HepG2 (cell line): ENCODE measurements at regions not wholly inside any gene's neighbourhood (a gene's known extent, or its start where the extent isn't known, plus 50 kb on each side); places are given as distances from the start of the nearest gene placed in this dataset.

Experiments
- ATAC-seq: fragments of 200-7000 bp; cut with Tn5 transposase; 3 replicates; pipeline ENCODE4 v1.9.1; 2020; ENCODE audit warnings: mild to moderate bottlenecking, moderate library complexity
- BruUV-seq: library from RNA; stranded (reverse); fragments of 400-500 nt; replicated peaks from 2 replicates; lab custom pipeline; 2021; lab: Mats Ljungman, UMichigan
- CTCF ChIA-PET: fragments of 300-600 bp; formaldehyde crosslinking; extraction: SDS; loops from one replicate; lab custom pipeline; 2021; ENCODE audit warnings: low total read pairs, inconsistent platforms, low intra/inter-chr PET ratio; lab: Yijun Ruan, JAX
- POLR2A ChIA-PET: fragments of 350-600 bp; sonication (Branson Sonifier 250); formaldehyde crosslinking; loops from one replicate; lab custom pipeline; 2020; ENCODE audit warnings: antibody characterized with exemption, inconsistent platforms; lab: Yijun Ruan, JAX
- DNase-seq: peaks from one replicate; pipeline ENCODE4 v3.0.0-alpha.2; 2015; ENCODE audit warnings: low spot score
- FAIRE-seq: peaks from 3 replicates; lab custom pipeline; 2011; peaks lifted over from hg19 to GRCh38; lab: Jason Lieb, UNC
- H2AFZ ChIP-seq: one replicate; pipeline ENCODE4 v1.6.1; 2011; ENCODE audit warnings: low read length, inconsistent platforms
- H3K27ac ChIP-seq: fragments of 300-600 bp; 3 replicates; pipeline ENCODE4 v1.8.0; 2011; ENCODE audit warnings: mixed run types, mild to moderate bottlenecking, mixed read lengths, low read length, inconsistent platforms; ENCODE audit not compliant: insufficient read depth; ENCODE audit errors: extremely low read length
- H3K27me3 ChIP-seq, 2 experiments: fragments of 200-600 bp in 1 of 2; 2 replicates in 1 of 2; 3 replicates in 1 of 2; pipeline versions ENCODE4 v1.6.0 to v1.8.0; 2011; ENCODE audit warnings: low read length in 2 of 2, mild to moderate bottlenecking in 2 of 2, moderate library complexity in 2 of 2, inconsistent platforms in 1 of 2; ENCODE audit not compliant: insufficient read depth in 2 of 2, control insufficient read depth in 1 of 2
- H3K36me3 ChIP-seq, 2 experiments: fragments of 200-600 bp in 1 of 2; replicated peaks in 1 of 2; 2 replicates in 1 of 2; 3 replicates in 1 of 2; pipeline versions ENCODE4 v1.5.1 to v1.8.0; 2011; ENCODE audit warnings: low read length in 2 of 2, inconsistent platforms in 1 of 2; ENCODE audit not compliant: insufficient read depth in 2 of 2, control insufficient read depth in 1 of 2
- H3K4me1 ChIP-seq: 2 replicates; pipeline ENCODE4 v1.5.1; 2012; ENCODE audit warnings: low read length, inconsistent platforms; ENCODE audit not compliant: insufficient read depth
- H3K4me2 ChIP-seq: 2 replicates; pipeline ENCODE4 v1.6.0; 2011; ENCODE audit warnings: low read depth, low read length, inconsistent platforms
- H3K4me3 ChIP-seq, 3 experiments: fragments of 200-600 bp in 1 of 3; sonication (generic), shearing (Covaris generic) in 1 of 3; replicated peaks in 1 of 3; 2 replicates each; pipeline ENCODE4 v1.5.1; 2011 to 2016; ENCODE audit warnings: low read length in 3 of 3, inconsistent platforms in 2 of 3, low read depth in 2 of 3, mild to moderate bottlenecking in 2 of 3, control low read depth in 1 of 3, mixed read lengths in 1 of 3; ENCODE audit not compliant: insufficient read depth in 1 of 3
- H3K79me2 ChIP-seq: one replicate; pipeline ENCODE4 v1.6.1; 2011; ENCODE audit warnings: low read length, inconsistent platforms; ENCODE audit not compliant: insufficient read depth
- H3K9ac ChIP-seq: 2 replicates; pipeline ENCODE4 v1.6.0; 2011; ENCODE audit warnings: mild to moderate bottlenecking, low read depth, low read length, inconsistent platforms; ENCODE audit not compliant: insufficient read depth
- H3K9me3 ChIP-seq: 2 replicates; pipeline ENCODE4 v1.5.1; 2012; ENCODE audit warnings: mild to moderate bottlenecking, low read length
- H4K20me1 ChIP-seq: 2 replicates; pipeline ENCODE4 v1.6.0; 2011; ENCODE audit warnings: inconsistent platforms, mild to moderate bottlenecking, low read length, moderate library complexity; ENCODE audit not compliant: insufficient read depth
- HMG20A ChIP-seq: IDR thresholded peaks from 2 replicates; pipeline ENCODE4 v1.6.1; 2016; ENCODE audit warnings: borderline replicate concordance
- REXO4 ChIP-seq: sonication (generic); formaldehyde crosslinking; IDR thresholded peaks from 2 replicates; pipeline ENCODE4 v1.8.0; 2022; ENCODE audit warnings: missing genetic modification reagents, mild to moderate bottlenecking, borderline replicate concordance
- XRCC5 ChIP-seq: fragments of 200-400 bp; formaldehyde crosslinking; optimal IDR thresholded peaks from 2 replicates; pipeline ENCODE3; 2017; ENCODE audit warnings: mild to moderate bottlenecking, low read length
- ZNF296 ChIP-seq: sonication (generic); formaldehyde crosslinking; conservative IDR thresholded peaks from 2 replicates; pipeline ENCODE4 v1.5.0; 2020; ENCODE audit warnings: mild to moderate bottlenecking, missing genetic modification reagents
- ZSCAN30 ChIP-seq: sonication (generic); formaldehyde crosslinking; IDR thresholded peaks from 2 replicates; pipeline ENCODE4 v1.5.0; 2020; ENCODE audit warnings: mild to moderate bottlenecking, missing genetic modification reagents
- in situ Hi-C: cut with HindIII; loops from 2 replicates; pipeline ENCODE4 v1.10.0; 2017; ENCODE audit warnings: low pct_unique_long_range_greater_than_20kb; ENCODE audit not compliant: extremely low pct_ligation_motif_present
- intact Hi-C: fragments of 100-400 bp; cut with micrococcal nuclease; formaldehyde crosslinking; loops from one replicate; pipeline ENCODE4 v1.10.0; 2022; ENCODE audit not compliant: unreplicated experiment
- TF ChIP-seq, protein P1 (sequence below): sonication (generic); formaldehyde crosslinking; IDR thresholded peaks from 2 replicates; pipeline ENCODE4 v1.4.0; 2020; ENCODE audit warnings: missing genetic modification reagents
- TF ChIP-seq, protein P2 (sequence below): IDR thresholded peaks from 2 replicates; pipeline ENCODE4 v1.6.1; 2012; ENCODE audit warnings: inconsistent platforms
- TF ChIP-seq, protein P3 (sequence below): sonication (generic); IDR thresholded peaks from 2 replicates; pipeline ENCODE4 v1.6.1; 2016; ENCODE audit warnings: low read depth, borderline replicate concordance
- TF ChIP-seq, protein P4 (sequence below): sonication (generic); formaldehyde crosslinking; IDR thresholded peaks from 2 replicates; pipeline ENCODE4 v1.5.0; 2020; ENCODE audit warnings: mild to moderate bottlenecking, missing genetic modification reagents
- TF ChIP-seq, protein P5 (sequence below): sonication (generic); formaldehyde crosslinking; IDR thresholded peaks from 2 replicates; pipeline ENCODE4 v1.9.0; 2021; ENCODE audit warnings: mild to moderate bottlenecking, missing genetic modification reagents
- TF ChIP-seq, protein P6 (sequence below): sonication (generic); formaldehyde crosslinking; IDR thresholded peaks from 2 replicates; pipeline ENCODE4 v1.4.0; 2020; ENCODE audit warnings: missing genetic modification reagents

DNA sequence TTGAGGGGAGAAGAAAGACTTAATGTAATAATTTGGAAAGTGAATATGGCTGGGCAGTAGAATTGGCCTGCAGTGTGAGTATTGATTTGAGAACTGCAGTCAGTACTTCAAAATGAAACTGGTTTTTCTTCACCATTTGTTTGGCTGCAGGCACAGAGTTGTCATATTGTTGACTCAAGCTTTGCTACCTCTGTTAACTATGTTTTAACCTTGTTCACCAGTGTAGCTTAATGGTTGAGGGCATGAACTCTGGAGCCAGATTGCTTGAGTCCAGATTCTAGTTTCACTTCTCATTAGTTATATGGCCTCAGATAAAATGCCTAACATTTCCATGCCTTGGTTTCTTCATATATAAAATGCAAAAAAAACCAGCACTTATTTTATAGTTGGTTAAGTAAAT is 64.1 kb downstream of the CFAP44 start:
- H3K4me2 ChIP-seq, result no peak overlapping the region
- H3K27me3 ChIP-seq, result no peaks in the 10 kb centered on the region
- CTCF ChIA-PET, result no interaction called here
- BruUV-seq, result no TSS peak
- in situ Hi-C loops, result no loop called here
- H3K79me2 ChIP-seq, result no peaks in the 10 kb centered on the region
- H3K9me3 ChIP-seq, result no peaks in the 10 kb centered on the region
- no peak overlapping the region for H3K4me3 ChIP-seq
- DNase-seq, result peak; percentile 11
- intact Hi-C loops, result no loop called here
- FAIRE-seq, result no peak
- POLR2A ChIA-PET, result no interaction called here
- H2AFZ ChIP-seq, result no peak overlapping the region
- peak; percentile 82 for ATAC-seq
- no peaks in the 10 kb centered on the region for H3K36me3 ChIP-seq
- no peak overlapping the region for H3K9ac ChIP-seq
- H4K20me1 ChIP-seq, result no peaks in the 10 kb centered on the region
- no peak overlapping the region for H3K27ac ChIP-seq
- H3K4me1 ChIP-seq, result no peaks in the 10 kb centered on the region
- no peak for TF ChIP-seq ZNF296
- TF ChIP-seq, protein P1, sequence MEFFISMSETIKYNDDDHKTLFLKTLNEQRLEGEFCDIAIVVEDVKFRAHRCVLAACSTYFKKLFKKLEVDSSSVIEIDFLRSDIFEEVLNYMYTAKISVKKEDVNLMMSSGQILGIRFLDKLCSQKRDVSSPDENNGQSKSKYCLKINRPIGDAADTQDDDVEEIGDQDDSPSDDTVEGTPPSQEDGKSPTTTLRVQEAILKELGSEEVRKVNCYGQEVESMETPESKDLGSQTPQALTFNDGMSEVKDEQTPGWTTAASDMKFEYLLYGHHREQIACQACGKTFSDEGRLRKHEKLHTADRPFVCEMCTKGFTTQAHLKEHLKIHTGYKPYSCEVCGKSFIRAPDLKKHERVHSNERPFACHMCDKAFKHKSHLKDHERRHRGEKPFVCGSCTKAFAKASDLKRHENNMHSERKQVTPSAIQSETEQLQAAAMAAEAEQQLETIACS (CRISPR knock-in tag), result no peak
- TF ChIP-seq, protein P2, sequence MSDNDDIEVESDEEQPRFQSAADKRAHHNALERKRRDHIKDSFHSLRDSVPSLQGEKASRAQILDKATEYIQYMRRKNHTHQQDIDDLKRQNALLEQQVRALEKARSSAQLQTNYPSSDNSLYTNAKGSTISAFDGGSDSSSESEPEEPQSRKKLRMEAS, result no peak
- TF ChIP-seq, protein P3, sequence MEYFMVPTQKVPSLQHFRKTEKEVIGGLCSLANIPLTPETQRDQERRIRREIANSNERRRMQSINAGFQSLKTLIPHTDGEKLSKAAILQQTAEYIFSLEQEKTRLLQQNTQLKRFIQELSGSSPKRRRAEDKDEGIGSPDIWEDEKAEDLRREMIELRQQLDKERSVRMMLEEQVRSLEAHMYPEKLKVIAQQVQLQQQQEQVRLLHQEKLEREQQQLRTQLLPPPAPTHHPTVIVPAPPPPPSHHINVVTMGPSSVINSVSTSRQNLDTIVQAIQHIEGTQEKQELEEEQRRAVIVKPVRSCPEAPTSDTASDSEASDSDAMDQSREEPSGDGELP, result no peak
- no peak for TF ChIP-seq ZSCAN30 (CRISPR knock-in tag)
- TF ChIP-seq, protein P4, sequence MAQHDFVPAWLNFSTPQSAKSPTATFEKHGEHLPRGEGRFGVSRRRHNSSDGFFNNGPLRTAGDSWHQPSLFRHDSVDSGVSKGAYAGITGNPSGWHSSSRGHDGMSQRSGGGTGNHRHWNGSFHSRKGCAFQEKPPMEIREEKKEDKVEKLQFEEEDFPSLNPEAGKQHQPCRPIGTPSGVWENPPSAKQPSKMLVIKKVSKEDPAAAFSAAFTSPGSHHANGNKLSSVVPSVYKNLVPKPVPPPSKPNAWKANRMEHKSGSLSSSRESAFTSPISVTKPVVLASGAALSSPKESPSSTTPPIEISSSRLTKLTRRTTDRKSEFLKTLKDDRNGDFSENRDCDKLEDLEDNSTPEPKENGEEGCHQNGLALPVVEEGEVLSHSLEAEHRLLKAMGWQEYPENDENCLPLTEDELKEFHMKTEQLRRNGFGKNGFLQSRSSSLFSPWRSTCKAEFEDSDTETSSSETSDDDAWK (CRISPR knock-in tag), result no peak
- TF ChIP-seq, protein P5, sequence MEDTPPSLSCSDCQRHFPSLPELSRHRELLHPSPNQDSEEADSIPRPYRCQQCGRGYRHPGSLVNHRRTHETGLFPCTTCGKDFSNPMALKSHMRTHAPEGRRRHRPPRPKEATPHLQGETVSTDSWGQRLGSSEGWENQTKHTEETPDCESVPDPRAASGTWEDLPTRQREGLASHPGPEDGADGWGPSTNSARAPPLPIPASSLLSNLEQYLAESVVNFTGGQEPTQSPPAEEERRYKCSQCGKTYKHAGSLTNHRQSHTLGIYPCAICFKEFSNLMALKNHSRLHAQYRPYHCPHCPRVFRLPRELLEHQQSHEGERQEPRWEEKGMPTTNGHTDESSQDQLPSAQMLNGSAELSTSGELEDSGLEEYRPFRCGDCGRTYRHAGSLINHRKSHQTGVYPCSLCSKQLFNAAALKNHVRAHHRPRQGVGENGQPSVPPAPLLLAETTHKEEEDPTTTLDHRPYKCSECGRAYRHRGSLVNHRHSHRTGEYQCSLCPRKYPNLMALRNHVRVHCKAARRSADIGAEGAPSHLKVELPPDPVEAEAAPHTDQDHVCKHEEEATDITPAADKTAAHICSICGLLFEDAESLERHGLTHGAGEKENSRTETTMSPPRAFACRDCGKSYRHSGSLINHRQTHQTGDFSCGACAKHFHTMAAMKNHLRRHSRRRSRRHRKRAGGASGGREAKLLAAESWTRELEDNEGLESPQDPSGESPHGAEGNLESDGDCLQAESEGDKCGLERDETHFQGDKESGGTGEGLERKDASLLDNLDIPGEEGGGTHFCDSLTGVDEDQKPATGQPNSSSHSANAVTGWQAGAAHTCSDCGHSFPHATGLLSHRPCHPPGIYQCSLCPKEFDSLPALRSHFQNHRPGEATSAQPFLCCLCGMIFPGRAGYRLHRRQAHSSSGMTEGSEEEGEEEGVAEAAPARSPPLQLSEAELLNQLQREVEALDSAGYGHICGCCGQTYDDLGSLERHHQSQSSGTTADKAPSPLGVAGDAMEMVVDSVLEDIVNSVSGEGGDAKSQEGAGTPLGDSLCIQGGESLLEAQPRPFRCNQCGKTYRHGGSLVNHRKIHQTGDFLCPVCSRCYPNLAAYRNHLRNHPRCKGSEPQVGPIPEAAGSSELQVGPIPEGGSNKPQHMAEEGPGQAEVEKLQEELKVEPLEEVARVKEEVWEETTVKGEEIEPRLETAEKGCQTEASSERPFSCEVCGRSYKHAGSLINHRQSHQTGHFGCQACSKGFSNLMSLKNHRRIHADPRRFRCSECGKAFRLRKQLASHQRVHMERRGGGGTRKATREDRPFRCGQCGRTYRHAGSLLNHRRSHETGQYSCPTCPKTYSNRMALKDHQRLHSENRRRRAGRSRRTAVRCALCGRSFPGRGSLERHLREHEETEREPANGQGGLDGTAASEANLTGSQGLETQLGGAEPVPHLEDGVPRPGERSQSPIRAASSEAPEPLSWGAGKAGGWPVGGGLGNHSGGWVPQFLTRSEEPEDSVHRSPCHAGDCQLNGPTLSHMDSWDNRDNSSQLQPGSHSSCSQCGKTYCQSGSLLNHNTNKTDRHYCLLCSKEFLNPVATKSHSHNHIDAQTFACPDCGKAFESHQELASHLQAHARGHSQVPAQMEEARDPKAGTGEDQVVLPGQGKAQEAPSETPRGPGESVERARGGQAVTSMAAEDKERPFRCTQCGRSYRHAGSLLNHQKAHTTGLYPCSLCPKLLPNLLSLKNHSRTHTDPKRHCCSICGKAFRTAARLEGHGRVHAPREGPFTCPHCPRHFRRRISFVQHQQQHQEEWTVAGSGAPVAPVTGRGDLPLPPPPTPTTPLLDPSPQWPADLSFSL (CRISPR knock-in tag), result no peak
- TF ChIP-seq HMG20A (CRISPR knock-in tag), result no peak
- TF ChIP-seq REXO4, result no peak
- TF ChIP-seq, protein P6, sequence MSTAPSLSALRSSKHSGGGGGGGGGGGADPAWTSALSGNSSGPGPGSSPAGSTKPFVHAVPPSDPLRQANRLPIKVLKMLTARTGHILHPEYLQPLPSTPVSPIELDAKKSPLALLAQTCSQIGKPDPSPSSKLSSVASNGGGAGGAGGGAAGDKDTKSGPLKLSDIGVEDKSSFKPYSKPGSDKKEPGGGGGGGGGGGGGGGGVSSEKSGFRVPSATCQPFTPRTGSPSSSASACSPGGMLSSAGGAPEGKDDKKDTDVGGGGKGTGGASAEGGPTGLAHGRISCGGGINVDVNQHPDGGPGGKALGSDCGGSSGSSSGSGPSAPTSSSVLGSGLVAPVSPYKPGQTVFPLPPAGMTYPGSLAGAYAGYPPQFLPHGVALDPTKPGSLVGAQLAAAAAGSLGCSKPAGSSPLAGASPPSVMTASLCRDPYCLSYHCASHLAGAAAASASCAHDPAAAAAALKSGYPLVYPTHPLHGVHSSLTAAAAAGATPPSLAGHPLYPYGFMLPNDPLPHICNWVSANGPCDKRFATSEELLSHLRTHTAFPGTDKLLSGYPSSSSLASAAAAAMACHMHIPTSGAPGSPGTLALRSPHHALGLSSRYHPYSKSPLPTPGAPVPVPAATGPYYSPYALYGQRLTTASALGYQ, result no peak
- TF ChIP-seq XRCC5, result no peak
